ENCODE measurements at regions not wholly inside any gene's neighbourhood (a gene's known extent, or its start where the extent isn't known, plus 50 kb on each side); places are given as distances from the start of the nearest gene placed in this dataset.

GRCh38 chrX:125727117-125727516 lies 407.4 kb downstream of the TEX13C start:
- ChIA-PET POLR2A (no interaction called here), CTCF (no interaction called here)
- no peak for TF ChIP-seq CTCF (IDR thresholded peaks at IDR 0.05; ENCODE audit: insufficient read depth, low read depth, low read length)
- no peak overlapping the region for H3K4me3 ChIP-seq (ENCODE audit: low read depth, low read length)
- H3K27me3 ChIP-seq (ENCODE audit: control insufficient read depth, insufficient read depth, low read length): no peaks in the 10 kb centered on the region
- DNase-seq (ENCODE audit: low read depth): no peak
- no peaks in the 10 kb centered on the region for H3K36me3 ChIP-seq (ENCODE audit: control insufficient read depth, insufficient read depth, low read length)

- DNase-seq (ENCODE audit: low read depth): no peak
- ChIA-PET POLR2A (no interaction called here), CTCF (no interaction called here)
- Histone ChIP-seq H3K27me3 (ENCODE audit: control insufficient read depth, insufficient read depth, low read length) (no peaks in the 10 kb centered on the region), H3K4me3 (ENCODE audit: low read depth, low read length) (no peak overlapping the region), H3K36me3 (ENCODE audit: control insufficient read depth, insufficient read depth, low read length) (no peaks in the 10 kb centered on the region)
- TF ChIP-seq CTCF (IDR thresholded peaks at IDR 0.05; ENCODE audit: insufficient read depth, low read depth, low read length): no peak
These were observed 416.5 kb downstream of the TEX13C start for GRCh38 chrX:125736008-125736729.

- Histone ChIP-seq H3K36me3 (ENCODE audit: control insufficient read depth, insufficient read depth, low read length) (no peaks in the 10 kb centered on the region), H3K27me3 (ENCODE audit: control insufficient read depth, insufficient read depth, low read length) (no peaks in the 10 kb centered on the region), H3K4me3 (ENCODE audit: low read depth, low read length) (no peak overlapping the region)
- ChIA-PET CTCF (no interaction called here), POLR2A (no interaction called here)
- DNase-seq (ENCODE audit: low read depth): no peak
- TF ChIP-seq CTCF (IDR thresholded peaks at IDR 0.05; ENCODE audit: insufficient read depth, low read depth, low read length): no peak
These were observed 423.1 kb downstream of the TEX13C start for GRCh38 chrX:125742811-125743210.

- no peak for DNase-seq (ENCODE audit: low read depth)
- no peaks in the 10 kb centered on the region for H3K36me3 ChIP-seq (ENCODE audit: control insufficient read depth, insufficient read depth, low read length)
- ChIA-PET CTCF (no interaction called here), POLR2A (no interaction called here)
- H3K27me3 ChIP-seq (ENCODE audit: control insufficient read depth, insufficient read depth, low read length): no peaks in the 10 kb centered on the region
- TF ChIP-seq CTCF (IDR thresholded peaks at IDR 0.05; ENCODE audit: insufficient read depth, low read depth, low read length): no peak
- H3K4me3 ChIP-seq (ENCODE audit: low read depth, low read length): no peak overlapping the region
These were observed 421.2 kb downstream of the DCAF12L2 start for GRCh38 chrX:125744914-125745313.

GRCh38 chrX:125757794-125758564 lies 408.1 kb downstream of the DCAF12L2 start:
- TF ChIP-seq CTCF (IDR thresholded peaks at IDR 0.05; ENCODE audit: insufficient read depth, low read depth, low read length): no peak
- H3K4me3 ChIP-seq (ENCODE audit: low read depth, low read length): no peak overlapping the region
- no peaks in the 10 kb centered on the region for H3K27me3 ChIP-seq (ENCODE audit: control insufficient read depth, insufficient read depth, low read length)
- DNase-seq (ENCODE audit: low read depth): no peak
- CTCF ChIA-PET: no interaction called here
- no peaks in the 10 kb centered on the region for H3K36me3 ChIP-seq (ENCODE audit: control insufficient read depth, insufficient read depth, low read length)
- POLR2A ChIA-PET: no interaction called here

Measured in BJ (cell line).